Ascending aorta (tissue), 2 donors: ENCODE measurements at regions not wholly inside any gene's neighbourhood (a gene's known extent, or its start where the extent isn't known, plus 50 kb on each side); places are given as distances from the start of the nearest gene placed in this dataset.
"Not testable (repeated sequence)": the region's sequence is repeated elsewhere in the genome, so short reads cannot be mapped to it uniquely, and the experiment has no call there.

Experiments used
- DNase-seq, 2 donors: peaks; one replicate each; pipeline ENCODE4 v3.0.0-alpha.2; 2019; ENCODE audit warnings: low spot score in 2 of 2
- H3K27ac ChIP-seq, 2 donors: fragments of 200-600 bp; sonication (generic); one replicate each; pipeline ENCODE4 v1.5.1; 2016 to 2017; ENCODE audit warnings: mild to moderate bottlenecking in 1 of 2
- H3K27me3 ChIP-seq: fragments of 200-600 bp; sonication (generic); one replicate; pipeline ENCODE4 v1.5.1; 2017
- H3K36me3 ChIP-seq, 2 donors: fragments of 200-600 bp; sonication (generic); one replicate each; pipeline ENCODE4 v1.5.1; 2016
- H3K4me1 ChIP-seq, 2 donors: fragments of 200-600 bp; sonication (generic); one replicate each; pipeline ENCODE4 v1.5.1; 2016 to 2017; ENCODE audit warnings: mild to moderate bottlenecking in 1 of 2
- H3K4me3 ChIP-seq, 2 donors: fragments of 200-600 bp; sonication (generic); one replicate each; pipeline ENCODE4 v1.5.1; 2016 to 2017; ENCODE audit warnings: mild to moderate bottlenecking in 1 of 2
- H3K9me3 ChIP-seq, 2 donors: fragments of 200-600 bp; sonication (generic); one replicate each; pipeline ENCODE4 v1.5.1; 2016
- intact Hi-C: fragments of 100-400 bp; cut with DNase I; formaldehyde crosslinking; loops from one replicate; pipeline ENCODE4 v1.15.1; 2023
- TF ChIP-seq, protein P1 (sequence below), 3 experiments: fragments of 200-600 bp in 2 of 3; fragments of 450-650 bp in 1 of 3; sonication (generic) in 2 of 3; IDR thresholded peaks; one replicate each; pipeline ENCODE4 v1.5.1; 2016 to 2019; ENCODE audit warnings: antibody characterized with exemption in 3 of 3, mild to moderate bottlenecking in 1 of 3, moderate library complexity in 1 of 3

DNA sequence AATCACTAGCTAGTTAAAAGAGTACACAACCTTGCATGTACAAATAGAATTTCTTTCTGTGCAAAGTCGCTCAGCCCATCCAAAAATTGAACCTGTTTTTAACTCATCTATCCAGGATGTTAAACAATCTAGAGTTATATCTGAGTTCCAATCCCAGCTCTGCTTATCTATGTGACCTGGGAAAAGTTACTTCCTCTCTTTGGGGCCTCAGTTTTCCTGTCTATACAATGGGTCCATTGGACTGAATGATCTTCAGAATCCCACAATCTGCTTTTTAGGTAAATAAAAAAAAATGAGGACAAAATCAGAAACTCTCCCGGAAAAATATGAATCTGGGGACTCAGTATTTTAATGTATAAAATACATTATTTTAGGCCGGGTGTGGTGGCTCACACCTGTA is 389.5 kb upstream of the PROX1 start:
- Histone ChIP-seq H3K9me3 (no peaks in the 10 kb centered on the region), H3K27ac (no peak overlapping the region), H3K27me3 (no peaks in the 10 kb centered on the region), H3K36me3 (no peaks in the 10 kb centered on the region), H3K4me3 (no peak overlapping the region), H3K4me1 (no peaks in the 10 kb centered on the region)
- TF ChIP-seq, protein P1, sequence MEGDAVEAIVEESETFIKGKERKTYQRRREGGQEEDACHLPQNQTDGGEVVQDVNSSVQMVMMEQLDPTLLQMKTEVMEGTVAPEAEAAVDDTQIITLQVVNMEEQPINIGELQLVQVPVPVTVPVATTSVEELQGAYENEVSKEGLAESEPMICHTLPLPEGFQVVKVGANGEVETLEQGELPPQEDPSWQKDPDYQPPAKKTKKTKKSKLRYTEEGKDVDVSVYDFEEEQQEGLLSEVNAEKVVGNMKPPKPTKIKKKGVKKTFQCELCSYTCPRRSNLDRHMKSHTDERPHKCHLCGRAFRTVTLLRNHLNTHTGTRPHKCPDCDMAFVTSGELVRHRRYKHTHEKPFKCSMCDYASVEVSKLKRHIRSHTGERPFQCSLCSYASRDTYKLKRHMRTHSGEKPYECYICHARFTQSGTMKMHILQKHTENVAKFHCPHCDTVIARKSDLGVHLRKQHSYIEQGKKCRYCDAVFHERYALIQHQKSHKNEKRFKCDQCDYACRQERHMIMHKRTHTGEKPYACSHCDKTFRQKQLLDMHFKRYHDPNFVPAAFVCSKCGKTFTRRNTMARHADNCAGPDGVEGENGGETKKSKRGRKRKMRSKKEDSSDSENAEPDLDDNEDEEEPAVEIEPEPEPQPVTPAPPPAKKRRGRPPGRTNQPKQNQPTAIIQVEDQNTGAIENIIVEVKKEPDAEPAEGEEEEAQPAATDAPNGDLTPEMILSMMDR (IDR thresholded peaks at IDR 0.05): no peak
- DNase-seq: no peak
- intact Hi-C loops: no loop called here

DNA sequence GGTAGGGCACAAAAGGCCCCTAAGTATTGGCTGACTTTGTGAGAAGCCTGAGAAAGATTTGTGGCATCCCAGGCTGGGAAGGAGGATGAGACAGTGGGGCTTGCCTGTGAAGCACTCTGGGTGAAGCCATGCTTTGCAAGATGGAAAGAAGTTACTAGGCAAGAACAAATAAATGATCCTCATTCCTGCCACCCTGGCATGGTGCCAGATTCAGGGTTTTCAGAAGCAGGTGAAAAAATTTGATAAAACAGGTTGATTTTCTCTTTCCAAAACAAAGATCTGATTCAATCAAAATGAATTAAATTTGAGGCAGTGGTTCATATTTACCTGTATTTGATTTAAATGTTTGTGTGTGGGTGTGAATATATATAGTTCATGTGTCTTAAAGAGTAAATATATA is 386.9 kb upstream of the PROX1 start:
- no peaks in the 10 kb centered on the region for H3K36me3 ChIP-seq
- H3K27ac ChIP-seq: no peak overlapping the region
- H3K27me3 ChIP-seq: no peaks in the 10 kb centered on the region
- H3K4me3 ChIP-seq: no peak overlapping the region
- no peaks in the 10 kb centered on the region for H3K4me1 ChIP-seq
- DNase-seq: no peak
- intact Hi-C loops: no loop called here
- no peaks in the 10 kb centered on the region for H3K9me3 ChIP-seq
- TF ChIP-seq, protein P1 (IDR thresholded peaks at IDR 0.05): no peak

DNA sequence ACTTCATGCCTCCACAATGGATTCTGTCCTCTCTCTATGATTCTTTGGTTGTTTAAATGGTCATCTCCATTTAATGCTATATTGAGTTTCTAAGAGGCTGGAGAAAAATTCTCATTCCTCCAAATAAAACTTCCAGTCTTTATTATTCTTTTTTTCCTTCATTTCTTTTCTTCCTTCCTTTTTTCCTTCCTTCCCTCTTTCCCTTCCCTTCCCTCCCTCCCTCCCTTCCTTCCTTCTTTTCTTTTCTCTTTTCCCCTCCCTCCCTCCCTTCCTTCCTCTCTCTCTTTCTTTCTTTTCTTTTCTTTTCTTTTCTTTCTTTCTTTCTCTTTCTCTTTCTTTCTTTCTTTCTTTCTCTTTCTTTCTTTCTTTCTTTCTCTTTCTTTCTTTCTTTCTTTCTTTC is 386.1 kb upstream of the PROX1 start:
- intact Hi-C loops, H3K4me1 ChIP-seq, H3K27me3 ChIP-seq, H3K27ac ChIP-seq, H3K9me3 ChIP-seq, H3K4me3 ChIP-seq, H3K36me3 ChIP-seq, DNase-seq: not testable (repeated sequence)

DNA sequence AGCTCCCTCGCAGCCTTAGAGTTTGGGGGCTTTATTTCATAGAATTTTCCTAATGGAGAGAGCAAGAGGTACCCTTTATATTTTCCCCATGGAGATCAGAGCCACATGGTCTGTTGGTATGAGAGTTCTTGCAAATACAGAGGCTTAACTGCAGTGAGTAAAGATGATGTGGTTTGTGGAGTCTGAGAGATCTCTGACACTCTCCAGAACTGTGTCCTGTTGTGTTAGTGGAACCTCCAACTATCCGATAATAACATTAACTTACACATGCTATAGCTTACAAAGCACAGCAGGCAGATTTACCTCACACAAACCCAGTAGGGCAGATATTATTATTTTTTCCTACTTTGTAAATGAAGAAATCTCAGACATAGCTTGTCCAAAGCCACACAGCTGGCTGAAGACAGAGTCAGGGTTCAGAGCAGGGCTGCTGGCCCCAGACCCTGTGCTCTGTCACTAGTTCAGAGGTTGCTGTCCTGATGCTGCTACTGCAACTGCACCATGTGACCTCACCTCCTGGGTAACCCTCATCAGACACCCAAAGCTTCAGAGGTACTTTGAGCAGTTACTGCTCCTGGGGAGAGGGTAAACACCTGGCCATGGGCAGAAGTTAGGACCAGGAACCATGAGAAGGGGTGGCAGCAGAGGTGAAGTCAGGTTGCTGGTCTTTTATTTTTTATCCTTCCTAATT is 384.8 kb upstream of the PROX1 start:
- Histone ChIP-seq H3K36me3 (no peaks in the 10 kb centered on the region), H3K9me3 (no peaks in the 10 kb centered on the region), H3K4me1 (no peaks in the 10 kb centered on the region), H3K4me3 (no peak overlapping the region), H3K27ac (no peak overlapping the region), H3K27me3 (no peaks in the 10 kb centered on the region)
- DNase-seq: no peak
- TF ChIP-seq, protein P1 (IDR thresholded peaks at IDR 0.05): no peak
- intact Hi-C loops: no loop called here

DNA sequence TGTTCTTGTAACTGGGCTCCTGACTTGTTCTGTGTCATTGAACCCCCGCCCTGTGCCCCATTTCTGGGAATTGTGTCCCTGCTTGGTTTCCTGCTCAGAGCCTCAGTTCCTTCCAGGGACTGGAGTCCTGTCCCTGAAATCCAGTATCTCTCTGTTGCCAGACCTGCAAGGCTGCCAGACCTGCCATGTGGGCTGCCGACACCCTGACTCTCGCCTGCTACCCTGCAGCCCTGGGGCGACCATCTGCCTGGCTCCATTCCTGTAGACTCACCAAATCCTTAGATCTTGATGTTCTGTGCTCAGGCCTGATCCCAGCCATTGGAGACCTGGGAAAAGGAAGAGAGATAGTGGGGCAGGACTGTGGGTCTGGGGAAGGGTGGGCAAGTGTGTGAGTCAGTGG is 383.3 kb upstream of the PROX1 start:
- no peaks in the 10 kb centered on the region for H3K27me3 ChIP-seq
- no peak overlapping the region for H3K27ac ChIP-seq
- no peaks in the 10 kb centered on the region for H3K4me1 ChIP-seq
- TF ChIP-seq, protein P1 (IDR thresholded peaks at IDR 0.05): no peak
- DNase-seq: no peak
- no peaks in the 10 kb centered on the region for H3K9me3 ChIP-seq
- H3K36me3 ChIP-seq: no peaks in the 10 kb centered on the region
- intact Hi-C loops: no loop called here
- no peak overlapping the region for H3K4me3 ChIP-seq

DNA sequence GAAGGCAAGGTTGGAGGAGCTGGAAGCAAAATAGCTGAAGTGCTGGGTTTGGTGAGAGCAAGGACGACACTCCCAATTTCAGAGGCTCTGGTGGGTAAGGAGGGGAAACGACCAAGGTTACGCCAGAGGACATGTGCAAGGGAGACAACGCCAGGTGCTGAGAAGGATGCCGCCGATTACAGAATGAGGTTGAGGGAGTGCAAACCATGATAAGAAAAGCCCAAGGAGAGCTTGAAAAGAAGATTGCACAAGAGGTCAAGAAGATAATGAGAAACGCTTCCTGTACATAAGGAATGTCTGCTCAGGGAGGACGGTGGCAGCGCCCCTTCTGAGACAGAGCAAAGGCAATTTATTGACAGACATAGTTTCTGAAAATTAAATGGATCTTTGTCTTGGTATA is 382.0 kb upstream of the PROX1 start:
- Histone ChIP-seq H3K27ac (no peak overlapping the region), H3K9me3 (no peaks in the 10 kb centered on the region), H3K4me3 (no peak overlapping the region), H3K27me3 (no peaks in the 10 kb centered on the region), H3K36me3 (no peaks in the 10 kb centered on the region), H3K4me1 (no peaks in the 10 kb centered on the region)
- intact Hi-C loops: no loop called here
- TF ChIP-seq, protein P1 (IDR thresholded peaks at IDR 0.05): no peak
- no peak for DNase-seq
